Activated gamma-delta T cell treated with Interleukin-2 at 50 U/mL for 16 hours (primary cell): ENCODE measurements at regions not wholly inside any gene's neighbourhood (a gene's known extent, or its start where the extent isn't known, plus 50 kb on each side); places are given as distances from the start of the nearest gene placed in this dataset.

Experiments used
- DNase-seq: peaks from one replicate; pipeline ENCODE4 v3.0.0-alpha.2; 2020

- DNase-seq: no peak
Observed at GRCh38 chr4:53767482-53767881, 176.2 kb upstream of the LNX1 start.

GRCh38 chr4:53764761-53765490 lies 173.6 kb upstream of the LNX1 start:
- no peak for DNase-seq

- no peak for DNase-seq
Observed at GRCh38 chr4:53763813-53764597, 172.7 kb upstream of the LNX1 start.

DNA sequence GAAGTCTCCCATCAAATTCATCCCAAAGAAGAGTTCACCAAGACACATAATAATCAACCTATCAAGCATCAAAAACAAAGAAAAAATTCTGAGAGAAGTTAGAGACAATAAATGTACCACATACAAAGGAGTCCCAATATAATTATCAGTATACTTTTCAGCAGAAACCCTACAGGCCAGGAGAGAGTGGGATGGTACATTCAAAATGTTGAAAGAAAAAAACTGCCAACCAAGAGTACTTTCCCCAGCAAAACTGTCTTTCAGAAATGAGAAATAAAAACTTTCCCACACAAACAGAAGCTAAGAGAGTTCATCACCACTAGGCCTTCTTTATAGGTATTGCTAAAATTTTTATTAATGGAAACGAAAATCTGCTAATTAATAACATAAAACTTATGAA lies 164.4 kb upstream of the LNX1 start:
- no peak for DNase-seq

GRCh38 chr4:53752124-53752523 lies 160.8 kb upstream of the LNX1 start:
- no peak for DNase-seq

GRCh38 chr4:53748328-53748772 lies 157.1 kb upstream of the LNX1 start:
- no peak for DNase-seq

GRCh38 chr4:53747401-53747800 lies 156.1 kb upstream of the LNX1 start:
- no peak for DNase-seq

GRCh38 chr4:53744446-53745160 lies 153.3 kb upstream of the LNX1 start:
- no peak for DNase-seq

GRCh38 chr4:53734584-53735353 lies 143.5 kb upstream of the LNX1 start:
- no peak for DNase-seq

DNA sequence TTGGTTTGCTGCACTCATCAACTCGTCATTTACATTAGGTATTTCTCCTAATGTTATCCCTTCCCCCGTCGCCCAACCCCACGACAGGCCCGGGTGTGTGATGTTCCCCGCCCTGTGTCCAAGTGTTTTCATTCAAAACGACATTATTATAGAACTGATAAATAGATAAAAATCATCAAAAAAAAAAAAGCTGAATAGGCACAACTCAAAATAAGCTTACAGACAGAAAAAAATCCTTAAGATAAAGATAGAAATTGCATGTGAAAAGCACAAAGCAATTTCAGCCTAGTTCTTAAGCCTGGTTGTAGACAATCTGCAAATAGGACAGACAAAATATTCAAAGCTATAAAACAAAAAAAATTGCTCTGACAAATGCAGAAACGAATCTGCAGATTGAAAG lies 142.9 kb upstream of the LNX1 start:
- no peak for DNase-seq

- DNase-seq: no peak
Observed at GRCh38 chr4:53732661-53733060, 141.4 kb upstream of the LNX1 start.

- no peak for DNase-seq
Observed at GRCh38 chr4:53730031-53730805, 138.9 kb upstream of the LNX1 start.

DNA sequence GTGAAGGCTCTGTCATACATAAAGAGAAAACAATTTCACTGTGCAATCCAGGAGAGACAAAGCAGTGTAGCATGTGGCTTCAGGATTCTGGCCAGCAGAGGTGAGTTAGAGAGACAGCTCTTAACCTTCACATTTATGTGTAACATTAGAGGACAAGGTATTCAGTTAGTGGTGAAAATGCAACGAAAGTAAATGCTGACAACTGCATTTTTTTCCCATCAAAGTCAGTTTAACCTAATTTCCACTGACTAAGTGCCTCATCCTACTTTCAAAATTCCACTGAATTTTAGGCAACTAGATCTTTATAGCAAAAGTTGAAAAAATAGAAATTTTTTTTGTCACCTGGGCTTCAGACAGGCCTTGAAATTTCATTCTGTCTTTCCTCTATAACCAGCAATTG lies 130.8 kb upstream of the LNX1 start:
- DNase-seq: no peak

DNA sequence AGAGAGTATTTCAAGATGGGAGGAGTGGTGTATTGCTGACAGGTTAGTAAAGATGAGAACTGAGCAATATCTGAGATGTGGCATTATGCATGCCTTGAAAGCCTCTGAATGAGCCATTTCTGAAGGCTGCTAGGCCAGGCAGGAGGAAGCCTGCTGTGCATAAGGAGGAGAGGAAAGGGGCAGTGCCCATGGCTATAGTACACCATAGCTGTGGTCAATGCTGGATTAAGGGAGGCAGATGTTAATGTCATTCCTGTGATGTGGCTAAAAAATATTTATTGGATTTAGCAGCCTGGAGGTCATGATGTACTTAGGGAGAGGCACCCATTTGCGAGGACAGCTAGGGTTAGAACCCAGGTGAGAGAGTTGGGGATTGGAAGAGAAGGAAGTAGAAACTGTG lies 130.0 kb upstream of the LNX1 start:
- DNase-seq: no peak

GRCh38 chr4:53720776-53721175 lies 129.5 kb upstream of the LNX1 start:
- DNase-seq: no peak

DNA sequence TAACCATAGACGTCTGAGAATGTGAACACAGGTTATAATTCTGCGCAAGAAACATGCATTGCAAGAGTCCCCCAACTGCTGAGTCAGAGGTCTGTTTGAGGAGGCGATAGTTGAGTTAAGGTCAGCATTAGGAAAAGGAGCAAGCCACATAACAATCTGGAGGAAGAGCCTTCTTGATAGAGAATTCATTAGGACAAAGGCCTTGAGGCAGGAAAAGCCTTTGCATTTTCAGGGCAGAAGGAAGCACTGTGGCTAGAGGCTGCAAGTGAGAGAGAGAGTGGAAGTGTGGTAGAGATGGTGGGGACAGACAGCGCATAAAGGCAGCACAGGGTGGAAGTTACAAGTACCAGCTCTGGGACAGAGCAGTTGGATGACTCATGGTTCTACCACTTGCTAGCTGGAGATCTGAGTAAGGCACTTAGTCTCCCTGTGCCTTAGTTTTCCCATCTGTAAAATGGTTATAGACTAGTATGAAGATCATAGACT lies 125.8 kb upstream of the LNX1 start:
- no peak for DNase-seq

DNA sequence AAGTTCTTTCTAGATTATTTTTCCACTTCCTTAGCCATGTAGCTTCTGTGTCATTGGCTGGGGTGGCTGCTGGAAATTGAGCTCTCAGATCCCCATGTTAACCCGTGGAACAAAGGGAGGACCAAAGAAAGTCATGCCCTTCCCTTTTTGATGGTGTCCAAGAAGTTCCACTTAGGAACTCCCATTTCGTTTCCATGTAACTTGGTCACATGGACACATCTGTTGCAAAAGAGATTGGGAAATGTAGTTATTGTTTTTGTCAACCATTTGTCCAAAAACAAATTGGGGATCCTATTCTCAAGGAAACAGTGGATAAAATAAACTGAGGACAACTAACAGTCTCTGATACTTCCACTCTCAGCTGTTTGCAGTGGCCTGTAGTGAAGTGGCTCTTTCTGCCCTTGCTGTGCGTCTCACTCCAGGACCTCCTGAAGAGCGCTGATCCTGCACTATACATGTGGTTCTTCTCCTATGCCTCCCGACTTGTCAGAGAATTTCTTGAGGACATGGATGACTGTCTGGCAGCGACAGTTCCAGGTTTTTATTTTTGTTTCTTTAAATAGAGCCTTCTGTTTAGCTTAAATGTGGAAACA lies 125.3 kb upstream of the LNX1 start:
- no peak for DNase-seq

DNA sequence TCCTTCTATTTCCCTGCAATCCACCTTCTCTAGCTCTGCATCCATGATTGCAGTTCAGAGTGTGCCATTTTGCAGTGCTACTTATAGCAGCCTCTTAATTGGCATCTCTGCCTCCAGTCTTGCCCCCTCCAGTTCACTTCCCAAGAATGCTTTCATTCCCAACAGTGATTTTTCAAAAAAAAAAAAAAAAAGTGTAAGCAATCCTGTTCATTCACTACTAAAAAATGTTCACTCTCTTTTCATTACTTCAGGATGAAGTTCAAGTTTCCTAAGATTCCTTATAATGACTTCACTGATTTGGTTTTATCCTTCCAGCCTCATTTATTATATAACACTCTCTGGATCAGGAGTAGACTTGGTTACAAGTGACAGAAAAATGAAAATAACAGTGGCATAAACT lies 124.7 kb upstream of the LNX1 start:
- DNase-seq: no peak

DNA sequence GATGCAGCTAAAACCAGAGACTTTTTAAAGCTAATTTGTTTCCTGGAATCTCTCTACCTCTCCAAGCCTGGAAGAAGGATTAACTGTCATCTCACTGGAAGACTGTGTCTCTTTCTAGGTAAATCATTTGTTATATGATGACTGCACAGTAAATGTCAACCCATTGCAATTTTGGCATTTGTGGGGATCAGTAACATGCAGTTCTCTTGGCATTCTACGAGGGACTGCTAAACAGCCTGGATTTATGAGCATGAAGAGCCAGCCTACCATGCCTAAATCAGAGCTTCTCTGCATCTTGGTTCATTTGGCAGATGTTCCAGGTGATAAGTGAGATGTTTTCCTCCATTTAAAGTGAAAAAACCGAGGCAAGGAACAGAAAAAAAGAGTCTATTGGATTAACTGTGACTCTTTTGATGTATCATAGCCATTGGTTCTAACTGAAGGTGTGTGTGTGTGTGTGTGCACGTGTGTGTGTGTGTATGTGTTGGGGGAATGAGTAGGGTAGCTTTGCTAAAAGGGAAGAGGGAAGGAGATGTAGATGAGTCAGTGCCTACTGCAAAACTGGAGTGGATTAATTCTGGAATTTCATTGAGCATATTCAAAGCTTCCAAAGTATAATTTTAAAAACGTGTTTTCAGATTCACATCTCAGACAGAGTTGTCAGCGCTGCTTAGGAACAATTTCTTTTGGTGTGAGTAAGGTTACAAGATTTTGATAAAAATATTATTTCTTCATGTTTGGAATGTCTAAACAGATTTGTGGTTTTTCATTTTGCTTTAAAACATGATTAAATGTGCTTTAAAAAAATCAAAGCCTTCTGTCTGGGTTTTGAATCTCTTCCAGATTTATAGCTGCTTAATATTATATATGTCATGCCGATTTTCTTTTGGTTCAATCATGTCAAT lies 123.2 kb upstream of the LNX1 start:
- DNase-seq: no peak

DNA sequence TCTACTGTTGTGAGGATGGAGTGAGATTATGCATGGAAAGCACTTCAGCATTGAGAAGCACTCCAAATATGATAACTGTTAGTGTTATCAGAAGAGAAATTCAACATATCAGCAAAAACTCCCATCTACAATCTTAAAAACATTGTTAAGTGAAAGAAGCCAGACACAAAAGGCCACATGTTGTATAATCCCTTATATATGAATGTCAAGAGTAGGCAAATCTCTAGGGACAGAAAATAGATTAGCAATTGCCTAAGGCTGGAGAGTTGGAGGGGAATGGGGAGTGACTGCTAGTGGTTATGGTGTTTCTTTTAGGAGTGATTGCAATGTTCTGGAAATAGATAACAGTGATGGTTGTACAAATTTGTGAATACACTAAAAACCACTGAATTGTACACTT lies 122.5 kb upstream of the LNX1 start:
- no peak for DNase-seq

DNA sequence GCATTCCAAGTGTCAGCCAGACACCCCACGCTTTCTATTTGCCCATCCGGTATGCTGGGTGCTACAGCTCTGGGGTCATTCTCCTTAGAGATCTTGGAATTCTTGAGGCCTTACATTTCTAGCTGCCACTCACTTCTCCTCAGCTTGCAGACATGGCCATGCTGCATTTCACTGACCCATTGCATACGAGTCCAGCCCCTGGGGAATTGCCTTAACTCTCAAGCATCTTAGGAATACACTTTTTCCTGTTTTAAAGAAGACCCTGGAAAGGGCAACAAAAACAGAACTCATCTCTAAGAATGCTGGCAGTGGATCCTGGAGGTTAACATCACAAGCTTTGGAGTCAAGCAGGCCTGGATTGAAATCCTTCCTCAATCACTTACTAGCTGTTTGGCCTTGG lies 122.0 kb upstream of the LNX1 start:
- DNase-seq: no peak
